ENCODE measurements at regions not wholly inside any gene's neighbourhood (a gene's known extent, or its start where the extent isn't known, plus 50 kb on each side); places are given as distances from the start of the nearest gene placed in this dataset.
A peak's percentile ranks its signal among the peaks of the same experiment; 100 is the strongest.
"Not testable (repeated sequence)": the region's sequence is repeated elsewhere in the genome, so short reads cannot be mapped to it uniquely, and the experiment has no call there.

DNA sequence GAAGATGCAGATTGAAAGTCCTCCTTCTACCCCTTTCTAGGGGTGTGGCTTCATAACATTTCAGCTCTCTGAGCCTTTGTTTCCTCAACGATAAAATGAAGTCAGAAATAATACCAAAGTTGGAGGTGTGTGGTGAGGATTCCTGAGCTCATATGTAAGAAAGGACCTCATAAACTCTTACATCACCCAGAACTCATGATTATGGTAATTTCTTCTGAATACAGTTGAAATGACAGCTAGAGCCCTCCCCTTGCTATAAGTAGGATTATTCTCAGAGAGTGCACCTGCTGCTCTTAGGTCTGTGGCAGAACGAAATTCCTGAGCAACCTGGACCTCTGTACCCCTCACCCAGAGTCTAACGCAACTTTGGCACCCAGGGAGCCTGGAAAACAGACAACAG lies 291.4 kb upstream of the KLF4 start:
- H3K9me3 ChIP-seq, result no peaks in the 10 kb centered on the region
- H3K27ac ChIP-seq, result no peak overlapping the region
- no peak overlapping the region for H3K4me3 ChIP-seq
- no peaks in the 10 kb centered on the region for H3K36me3 ChIP-seq
- peaks cover 9% of the 10 kb centered on the region for H3K4me1 ChIP-seq
- TF ChIP-seq CTCF (IDR thresholded peaks at IDR 0.05), result no peak
- H3K27me3 ChIP-seq (ENCODE audit: low read depth), result no peaks in the 10 kb centered on the region
- intact Hi-C loops (cut with DNase I), result no loop called here
- ATAC-seq, result no peak
- DNase-seq, result no peak

DNA sequence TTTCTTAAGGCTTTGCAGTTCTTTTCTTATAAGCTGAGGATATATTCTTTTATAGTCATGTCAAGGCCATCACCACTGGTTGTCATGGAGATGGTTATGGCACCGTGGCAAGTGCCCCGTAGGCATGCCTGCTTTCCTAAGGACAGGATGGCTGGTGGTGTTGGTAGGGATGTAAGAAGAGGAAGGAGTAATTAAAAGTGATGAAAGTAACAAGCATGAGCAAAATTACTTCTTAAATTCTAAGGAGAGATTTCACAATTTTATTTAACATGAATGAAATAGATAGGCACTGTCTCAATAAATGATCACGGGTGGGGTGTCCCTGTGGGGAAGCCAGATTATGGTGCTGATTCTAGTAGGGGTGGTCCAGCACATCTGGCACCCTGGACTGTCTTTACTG lies 290.2 kb upstream of the KLF4 start:
- DNase-seq (no peak), ATAC-seq (no peak)
- intact Hi-C loops (cut with DNase I), result no loop called here
- Histone ChIP-seq H3K36me3 (no peaks in the 10 kb centered on the region), H3K4me3 (no peak overlapping the region), H3K27me3 (ENCODE audit: low read depth) (no peaks in the 10 kb centered on the region), H3K27ac (no peak overlapping the region), H3K4me1 (peaks cover 8% of the 10 kb centered on the region), H3K9me3 (no peaks in the 10 kb centered on the region)
- TF ChIP-seq CTCF (IDR thresholded peaks at IDR 0.05), result no peak

GRCh38 chr9:107778661-107779060 lies 289.1 kb upstream of the KLF4 start:
- H3K27ac ChIP-seq, result no peak overlapping the region
- H3K4me1 ChIP-seq, result no peaks in the 10 kb centered on the region
- H3K27me3 ChIP-seq (ENCODE audit: low read depth), result no peaks in the 10 kb centered on the region
- intact Hi-C loops (cut with DNase I), result no loop called here
- no peaks in the 10 kb centered on the region for H3K36me3 ChIP-seq
- no peak overlapping the region for H3K4me3 ChIP-seq
- DNase-seq (no peak), ATAC-seq (no peak)
- no peak for TF ChIP-seq CTCF (IDR thresholded peaks at IDR 0.05)
- no peaks in the 10 kb centered on the region for H3K9me3 ChIP-seq

DNA sequence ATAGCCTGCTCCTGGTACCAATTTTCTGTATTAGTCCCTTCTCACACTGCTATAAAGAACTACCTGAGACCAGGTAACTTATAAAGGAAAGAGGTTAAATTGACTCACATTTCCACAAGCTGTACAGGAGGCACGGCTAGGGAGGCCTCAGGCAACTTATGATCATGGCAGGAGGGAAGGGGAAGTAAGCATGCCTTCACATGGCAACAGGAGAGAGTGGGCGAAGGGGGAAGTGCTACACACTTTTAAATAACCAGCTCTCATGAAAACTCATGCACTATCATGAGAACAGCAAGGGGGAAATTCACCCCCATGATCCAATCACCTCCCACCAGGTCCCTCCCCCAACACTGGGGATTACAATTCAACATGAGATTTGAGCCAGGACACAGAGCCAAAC lies 284.5 kb upstream of the KLF4 start:
- ATAC-seq, result peak; percentile 52 to 74

DNA sequence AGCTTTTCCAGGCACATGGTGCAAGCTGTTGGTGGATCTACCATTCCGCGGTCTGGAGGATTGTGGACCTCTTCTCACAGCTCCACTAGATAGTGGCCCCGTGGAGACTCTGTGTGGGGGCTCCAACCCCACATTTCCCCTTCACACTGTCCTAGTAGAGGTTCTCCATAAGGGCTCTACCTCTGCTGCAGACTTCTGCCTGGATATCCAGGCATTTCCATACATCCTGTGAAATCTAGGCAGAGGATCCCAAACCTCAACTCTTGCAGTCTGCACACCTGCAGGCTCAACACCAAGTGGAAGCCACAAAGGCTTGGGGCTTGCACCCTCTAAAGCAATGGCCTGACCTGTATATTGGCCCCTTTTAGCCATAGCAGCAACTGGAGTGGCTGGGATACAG lies 283.4 kb upstream of the KLF4 start:
- ATAC-seq (no peak), DNase-seq (no peak)
- Histone ChIP-seq H3K9me3 (peaks cover 6% of the 10 kb centered on the region), H3K4me3 (no peak overlapping the region), H3K27ac (no peak overlapping the region), H3K27me3 (ENCODE audit: low read depth) (no peaks in the 10 kb centered on the region), H3K36me3 (no peaks in the 10 kb centered on the region), H3K4me1 (no peaks in the 10 kb centered on the region)
- TF ChIP-seq CTCF (IDR thresholded peaks at IDR 0.05), result no peak
- intact Hi-C loops (cut with DNase I), result no loop called here

More for the DNA sequence above, 284.5 kb upstream of the KLF4 start:
- intact Hi-C loops (cut with DNase I); H3K4me3 ChIP-seq; H3K4me1 ChIP-seq; H3K27ac ChIP-seq; H3K9me3 ChIP-seq; DNase-seq; H3K27me3 ChIP-seq (ENCODE audit: low read depth); H3K36me3 ChIP-seq: not testable (repeated sequence)

DNA sequence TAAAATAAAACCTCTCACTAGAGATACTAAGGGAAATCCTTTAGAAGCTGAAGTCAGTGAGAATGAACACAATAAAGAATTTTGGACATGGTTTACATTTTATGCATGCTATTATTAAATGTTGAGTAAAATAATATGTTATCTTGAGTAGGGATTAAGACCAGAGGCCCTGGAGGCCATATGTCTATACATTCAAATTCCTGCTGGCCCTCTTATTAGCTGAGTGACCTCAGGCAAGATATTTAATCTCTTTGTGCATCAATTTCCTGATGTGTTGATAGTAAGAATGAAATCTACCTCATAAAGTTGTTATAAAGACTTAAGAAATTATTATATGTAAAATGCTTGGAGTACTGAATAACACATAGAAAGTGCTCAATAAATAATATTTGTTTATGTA lies 281.1 kb upstream of the KLF4 start:
- Histone ChIP-seq H3K27ac (no peak overlapping the region), H3K9me3 (peaks cover 6% of the 10 kb centered on the region), H3K27me3 (ENCODE audit: low read depth) (no peaks in the 10 kb centered on the region), H3K36me3 (no peaks in the 10 kb centered on the region), H3K4me3 (no peak overlapping the region), H3K4me1 (no peaks in the 10 kb centered on the region)
- no peak for TF ChIP-seq CTCF (IDR thresholded peaks at IDR 0.05)
- intact Hi-C loops (cut with DNase I), result no loop called here
- DNase-seq (no peak), ATAC-seq (no peak)

All from lower lobe of right lung (tissue), 2 donors.